Heart right ventricle (tissue), 16 donors: ENCODE measurements at regions not wholly inside any gene's neighbourhood (a gene's known extent, or its start where the extent isn't known, plus 50 kb on each side); places are given as distances from the start of the nearest gene placed in this dataset.

Experiments used
- ATAC-seq, 8 donors: fragments of 200-7000 bp; cut with Tn5 transposase; one replicate each; pipeline ENCODE4 v1.9.1; 2020; ENCODE audit warnings: mild to moderate bottlenecking in 8 of 8, moderate library complexity in 8 of 8, moderate number of reproducible peaks in 1 of 8
- DNase-seq, 2 donors: peaks; one replicate each; pipeline ENCODE4 v3.0.0-alpha.2; 2020
- H3K27ac ChIP-seq, 10 donors: fragments of 200-600 bp; sonication (generic) in 2 of 10; one replicate each; pipeline versions ENCODE4 v1.5.0 to v1.8.0; 2020 to 2022; ENCODE audit warnings: mild to moderate bottlenecking in 3 of 10
- H3K27me3 ChIP-seq, 7 donors: fragments of 200-600 bp; one replicate each; pipeline ENCODE4 v1.8.0; 2021 to 2022; ENCODE audit warnings: mild to moderate bottlenecking in 2 of 7
- H3K36me3 ChIP-seq, 9 donors: fragments of 200-600 bp; sonication (generic) in 1 of 9; one replicate each; pipeline versions ENCODE4 v1.5.0 to v1.8.0; 2020 to 2022; ENCODE audit warnings: mild to moderate bottlenecking in 2 of 9
- H3K4me1 ChIP-seq, 9 donors: fragments of 200-600 bp; sonication (generic) in 1 of 9; one replicate each; pipeline versions ENCODE4 v1.5.0 to v1.8.0; 2020 to 2022; ENCODE audit warnings: mild to moderate bottlenecking in 4 of 9
- H3K4me3 ChIP-seq, 10 donors: fragments of 200-600 bp; sonication (generic) in 2 of 10; one replicate each; pipeline versions ENCODE4 v1.5.0 to v1.8.0; 2020 to 2022; ENCODE audit warnings: mild to moderate bottlenecking in 7 of 10, moderate library complexity in 2 of 10
- H3K9me3 ChIP-seq, 11 donors: fragments of 200-600 bp in 10 of 11; sonication (generic) in 2 of 11; one replicate each; pipeline versions ENCODE4 v1.5.0 to v1.8.0; 2013 to 2022; ENCODE audit warnings: mild to moderate bottlenecking in 2 of 11, control low read depth in 1 of 11, moderate library complexity in 1 of 11
- WGBS, 2 donors: extraction: QIAGEN DNeasy Blood & Tissue Kit; methylation state at CpG; one replicate each; pipeline ENCODE4 v1.1.7; 2013; ENCODE audit warnings: inconsistent platforms in 1 of 2; 5-methylcytosine and 5-hydroxymethylcytosine counted together
- intact Hi-C, 10 donors: fragments of 100-400 bp; cut with DNase I; formaldehyde crosslinking; loops; one replicate each; pipeline versions ENCODE4 v1.11.1 to v1.14.2; 2022
- TF ChIP-seq, protein P1 (sequence below), 9 donors: fragments of 200-600 bp; sonication (generic) in 2 of 9; IDR thresholded peaks; one replicate each; pipeline versions ENCODE4 v1.5.0 to v1.8.0; 2021 to 2022; ENCODE audit warnings: antibody characterized with exemption in 9 of 9, mild to moderate bottlenecking in 5 of 9, moderate library complexity in 1 of 9
- donor health status: Arrhythmogenic right ventricular cardiomyopathy.
- donor health status: ischemic (EF 13 %, LVEDD 7.1; RV severe dilation, severe dysfunction).
- donor health status: healthy with polysubstance abuse.
- donor health status: DM: no; HTN: yes; CAD: no.
- donor health status: DM: no; HTN: no; CAD: no.
- donor health status: ischemic (EF 25% LVEDD 6.9; RV normal size, moderate dysfunction).
- donor health status: ischemic (EF 25% LVEDD 5.7; RV mildly dilated, moderate dysfunction).
- donor health status: healthy.
- donor health status: DM: yes; HTN: yes; CAD: no.
- donor health status: Ischemic cardiomyopathy.
- donor health status: ischemic (EF 35%, LVEDD 5.7; RV mildly dilated, moderate dysfunction).
- donor health status: nonischemic (EF 11% LVEDD 7.7; RV severe dilation, severe dysfunction).
- donor health status: DM: yes; HTN: yes; CAD: no.
- donor health status: PGD.
- donor health status: ischemic (EF 29% LVEDD 5.4; RV normal size, mild dysfunction).
- donor health status: nonischemic (EF 23%, LVEDD 6.1; RV moderate dilation, normal function).

DNA sequence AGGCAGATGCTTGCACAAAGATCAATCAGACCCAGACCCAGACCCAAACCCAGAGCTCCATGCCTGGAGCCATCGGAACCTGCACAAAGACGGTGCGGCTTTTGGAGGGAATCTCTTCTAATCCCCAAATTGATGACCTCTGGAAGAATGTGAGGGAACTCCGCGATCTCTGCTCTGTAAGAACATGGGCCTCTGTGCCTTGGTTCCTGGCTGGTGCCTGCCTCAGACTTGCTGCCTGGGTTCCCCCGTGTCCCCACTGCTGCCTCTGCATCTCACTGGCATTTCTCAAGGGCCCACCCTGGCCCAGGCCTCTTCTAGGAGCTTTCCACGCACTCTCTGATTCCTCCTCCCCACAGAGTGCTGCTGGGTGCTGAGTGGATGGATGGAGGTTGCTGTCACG, 1044.4 kb downstream of the TBC1D22A start:
- 82 to 84% methylated on average over 8 of the region's 8 CpGs for WGBS, 2 donors
- Histone ChIP-seq H3K4me3 (no peak overlapping the region), H3K27ac (no peak overlapping the region), H3K36me3 (no peaks in the 10 kb centered on the region), H3K27me3 (peaks cover 0 to 42% (median 24%) of the 10 kb centered on the region in 7 donors), H3K4me1 (no peaks in the 10 kb centered on the region), H3K9me3 (peaks cover 0 to 8% (median 0%) of the 10 kb centered on the region in 11 donors)
- TF ChIP-seq, protein P1, sequence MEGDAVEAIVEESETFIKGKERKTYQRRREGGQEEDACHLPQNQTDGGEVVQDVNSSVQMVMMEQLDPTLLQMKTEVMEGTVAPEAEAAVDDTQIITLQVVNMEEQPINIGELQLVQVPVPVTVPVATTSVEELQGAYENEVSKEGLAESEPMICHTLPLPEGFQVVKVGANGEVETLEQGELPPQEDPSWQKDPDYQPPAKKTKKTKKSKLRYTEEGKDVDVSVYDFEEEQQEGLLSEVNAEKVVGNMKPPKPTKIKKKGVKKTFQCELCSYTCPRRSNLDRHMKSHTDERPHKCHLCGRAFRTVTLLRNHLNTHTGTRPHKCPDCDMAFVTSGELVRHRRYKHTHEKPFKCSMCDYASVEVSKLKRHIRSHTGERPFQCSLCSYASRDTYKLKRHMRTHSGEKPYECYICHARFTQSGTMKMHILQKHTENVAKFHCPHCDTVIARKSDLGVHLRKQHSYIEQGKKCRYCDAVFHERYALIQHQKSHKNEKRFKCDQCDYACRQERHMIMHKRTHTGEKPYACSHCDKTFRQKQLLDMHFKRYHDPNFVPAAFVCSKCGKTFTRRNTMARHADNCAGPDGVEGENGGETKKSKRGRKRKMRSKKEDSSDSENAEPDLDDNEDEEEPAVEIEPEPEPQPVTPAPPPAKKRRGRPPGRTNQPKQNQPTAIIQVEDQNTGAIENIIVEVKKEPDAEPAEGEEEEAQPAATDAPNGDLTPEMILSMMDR (IDR thresholded peaks at IDR 0.05) = no peak
- intact Hi-C loops = no loop called here
- ATAC-seq (no peak), DNase-seq (no peak)

DNA sequence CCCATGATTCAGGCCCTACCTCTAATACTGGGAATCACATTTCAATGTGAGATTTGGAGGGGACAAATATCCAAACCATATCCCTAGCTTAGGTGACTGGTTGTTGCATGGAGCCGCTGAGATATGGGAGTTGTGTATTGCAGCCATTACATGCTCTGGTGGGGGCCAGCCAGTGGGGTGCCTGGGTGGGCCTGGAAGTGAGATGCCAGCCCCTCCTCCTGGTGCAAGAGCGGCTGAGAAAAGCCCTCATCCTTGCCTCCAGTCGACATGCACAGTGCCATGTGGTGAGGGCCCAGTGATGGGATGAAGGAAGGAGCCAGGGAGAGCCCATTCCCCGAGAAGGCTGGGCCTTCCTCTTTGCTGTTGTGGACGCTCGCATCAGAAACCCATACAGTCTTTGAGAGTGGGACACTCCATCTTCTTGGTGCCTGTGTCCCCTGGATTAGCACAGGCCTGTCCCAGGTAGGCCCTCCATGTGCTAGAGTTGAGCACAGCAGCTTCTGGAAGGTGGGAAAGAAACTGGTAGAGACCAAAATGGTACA, 1043.0 kb downstream of the TBC1D22A start:
- no peaks in the 10 kb centered on the region for H3K36me3 ChIP-seq
- intact Hi-C loops = no loop called here
- DNase-seq = no peak
- ATAC-seq = no peak
- H3K27me3 ChIP-seq = peaks cover 0 to 37% (median 21%) of the 10 kb centered on the region in 7 donors
- TF ChIP-seq, protein P1 (IDR thresholded peaks at IDR 0.05) = no peak
- no peak overlapping the region for H3K27ac ChIP-seq
- H3K4me3 ChIP-seq = no peak overlapping the region
- peaks cover 0 to 8% (median 0%) of the 10 kb centered on the region in 11 donors for H3K9me3 ChIP-seq
- 90% methylated on average over 6 of the region's 6 CpGs for WGBS, 2 donors
- no peaks in the 10 kb centered on the region for H3K4me1 ChIP-seq

DNA sequence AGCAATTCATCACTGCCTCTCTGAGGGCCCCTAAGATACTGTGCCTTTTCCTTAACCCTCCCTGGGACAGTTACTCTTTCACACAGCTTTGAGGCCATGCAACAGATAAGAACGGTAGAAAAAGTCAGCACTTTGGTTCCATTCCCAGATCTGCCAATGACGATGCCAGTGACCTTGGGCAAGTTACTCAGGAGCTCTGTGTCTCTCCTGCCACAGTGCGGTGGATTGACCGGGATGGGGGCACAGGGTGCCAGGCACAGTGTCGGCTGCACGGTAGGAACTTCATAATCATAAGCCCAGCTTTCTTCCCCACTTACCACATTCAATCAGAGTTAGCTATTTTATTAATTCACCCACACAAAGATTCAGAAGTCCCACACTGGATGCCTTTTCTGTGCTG, 1041.8 kb downstream of the TBC1D22A start:
- Histone ChIP-seq H3K27ac (no peak overlapping the region), H3K27me3 (peaks cover 0 to 33% (median 20%) of the 10 kb centered on the region in 7 donors), H3K4me3 (no peak overlapping the region), H3K4me1 (no peaks in the 10 kb centered on the region), H3K9me3 (peaks cover 0 to 18% (median 0%) of the 10 kb centered on the region in 11 donors), H3K36me3 (no peaks in the 10 kb centered on the region)
- DNase-seq (no peak), ATAC-seq (no peak)
- 74 to 80% methylated on average over 6 of the region's 6 CpGs for WGBS, 2 donors
- intact Hi-C loops = no loop called here
- TF ChIP-seq, protein P1 (IDR thresholded peaks at IDR 0.05) = no peak

DNA sequence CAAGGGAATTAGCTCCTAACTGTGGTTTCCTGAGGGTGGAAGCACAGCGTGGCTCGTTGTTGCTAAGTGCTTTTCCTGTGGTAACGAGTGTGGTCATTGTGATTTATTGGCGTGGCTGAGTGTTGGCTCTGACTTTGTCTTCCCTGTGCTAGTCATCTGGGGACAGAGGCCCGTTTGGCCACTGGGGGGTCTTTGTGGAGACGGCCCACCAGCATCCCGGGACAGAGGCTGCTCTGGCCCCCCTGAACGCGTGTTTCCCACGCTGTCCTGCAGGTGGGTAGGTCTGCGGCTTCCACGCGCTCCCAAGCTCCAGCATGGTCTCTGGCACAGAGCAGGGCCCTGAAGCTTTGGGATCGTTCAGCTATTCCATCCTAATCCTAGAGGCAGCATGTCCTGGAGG, 1040.0 kb downstream of the TBC1D22A start:
- intact Hi-C loops = no loop called here
- DNase-seq (no peak), ATAC-seq (no peak)
- Histone ChIP-seq H3K4me1 (no peaks in the 10 kb centered on the region), H3K27ac (no peak overlapping the region), H3K27me3 (peaks cover 0 to 23% (median 8%) of the 10 kb centered on the region in 7 donors), H3K4me3 (no peak overlapping the region), H3K9me3 (peaks cover 0 to 26% (median 0%) of the 10 kb centered on the region in 11 donors), H3K36me3 (no peaks in the 10 kb centered on the region)
- WGBS, 2 donors = 71 to 78% methylated on average over 14 of the region's 14 CpGs
- TF ChIP-seq, protein P1 (IDR thresholded peaks at IDR 0.05) = no peak
